Esophagus squamous epithelium (tissue), 4 donors: ENCODE measurements at regions not wholly inside any gene's neighbourhood (a gene's known extent, or its start where the extent isn't known, plus 50 kb on each side); places are given as distances from the start of the nearest gene placed in this dataset.

Experiments
- POLR2A ChIP-seq, 4 donors: fragments of 450-650 bp; IDR thresholded peaks; one replicate each; pipeline ENCODE4 v1.6.1; 2017; ENCODE audit warnings: antibody characterized with exemption in 4 of 4, mild to moderate bottlenecking in 4 of 4, moderate library complexity in 3 of 4
- TF ChIP-seq, protein P1 (sequence below), 6 experiments: fragments of 450-650 bp in 4 of 6; fragments of 200-600 bp in 2 of 6; sonication (generic) in 2 of 6; IDR thresholded peaks; one replicate each; pipeline ENCODE4 v1.5.1; 2016 to 2019; ENCODE audit warnings: antibody characterized with exemption in 6 of 6, mild to moderate bottlenecking in 4 of 6, moderate library complexity in 4 of 6

DNA sequence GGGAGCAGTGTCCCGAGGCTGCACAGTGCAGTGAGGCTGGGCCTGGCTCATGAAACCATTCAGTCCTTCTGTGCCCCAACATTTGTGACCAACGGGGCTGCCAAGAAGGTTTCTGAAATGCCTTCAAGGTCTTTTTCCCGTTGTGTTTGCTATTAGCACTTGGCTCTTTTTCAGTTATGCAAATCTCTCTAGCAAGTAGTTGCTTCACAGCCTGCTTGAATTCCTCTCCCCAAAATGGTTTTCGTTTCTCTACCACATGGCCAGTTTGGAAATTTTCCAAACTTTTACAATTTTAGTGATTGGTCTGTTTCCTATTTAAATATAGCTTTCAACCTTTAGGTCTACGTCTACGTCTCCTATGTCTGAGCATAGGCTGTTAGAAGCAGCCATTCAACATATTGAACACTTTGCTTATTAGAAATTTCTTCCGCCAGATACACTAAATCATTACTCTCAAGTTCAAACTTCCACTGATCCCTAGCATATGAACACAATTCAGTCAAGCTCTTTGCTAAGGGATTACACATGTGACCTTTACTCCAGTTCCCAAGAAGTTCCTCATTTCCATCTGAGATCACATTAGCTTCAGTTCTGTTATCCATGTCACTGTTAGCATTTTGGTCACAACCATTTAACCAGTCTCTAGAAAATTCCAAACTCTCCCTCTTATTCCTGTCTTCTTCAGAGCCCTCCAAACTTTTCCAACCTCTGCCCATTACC lies 901.8 kb downstream of the GLUD2 start:
- TF ChIP-seq, protein P1, sequence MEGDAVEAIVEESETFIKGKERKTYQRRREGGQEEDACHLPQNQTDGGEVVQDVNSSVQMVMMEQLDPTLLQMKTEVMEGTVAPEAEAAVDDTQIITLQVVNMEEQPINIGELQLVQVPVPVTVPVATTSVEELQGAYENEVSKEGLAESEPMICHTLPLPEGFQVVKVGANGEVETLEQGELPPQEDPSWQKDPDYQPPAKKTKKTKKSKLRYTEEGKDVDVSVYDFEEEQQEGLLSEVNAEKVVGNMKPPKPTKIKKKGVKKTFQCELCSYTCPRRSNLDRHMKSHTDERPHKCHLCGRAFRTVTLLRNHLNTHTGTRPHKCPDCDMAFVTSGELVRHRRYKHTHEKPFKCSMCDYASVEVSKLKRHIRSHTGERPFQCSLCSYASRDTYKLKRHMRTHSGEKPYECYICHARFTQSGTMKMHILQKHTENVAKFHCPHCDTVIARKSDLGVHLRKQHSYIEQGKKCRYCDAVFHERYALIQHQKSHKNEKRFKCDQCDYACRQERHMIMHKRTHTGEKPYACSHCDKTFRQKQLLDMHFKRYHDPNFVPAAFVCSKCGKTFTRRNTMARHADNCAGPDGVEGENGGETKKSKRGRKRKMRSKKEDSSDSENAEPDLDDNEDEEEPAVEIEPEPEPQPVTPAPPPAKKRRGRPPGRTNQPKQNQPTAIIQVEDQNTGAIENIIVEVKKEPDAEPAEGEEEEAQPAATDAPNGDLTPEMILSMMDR (IDR thresholded peaks at IDR 0.05), result no peak
- no peak for TF ChIP-seq POLR2A (IDR thresholded peaks at IDR 0.05)
